Thymus (tissue), 11 donors: ENCODE measurements at regions not wholly inside any gene's neighbourhood (a gene's known extent, or its start where the extent isn't known, plus 50 kb on each side); places are given as distances from the start of the nearest gene placed in this dataset.

Source experiments
- DNase-seq, 9 donors: peaks; one replicate each; pipeline ENCODE4 v3.0.0-alpha.2; 2013; ENCODE audit warnings: low spot score in 9 of 9, low read depth in 6 of 9, missing footprints in 1 of 9
- H3K27ac ChIP-seq, 2 donors: one replicate each; pipeline ENCODE4 v1.5.1; 2013; ENCODE audit warnings: control low read depth in 1 of 2, low read depth in 1 of 2, low read length in 1 of 2, mild to moderate bottlenecking in 1 of 2, moderate library complexity in 1 of 2
- H3K27me3 ChIP-seq, 2 donors: one replicate each; pipeline ENCODE4 v1.5.1; 2013; ENCODE audit warnings: low read length in 1 of 2; ENCODE audit not compliant: control insufficient read depth in 2 of 2, insufficient read depth in 1 of 2
- H3K36me3 ChIP-seq, 2 donors: one replicate each; pipeline ENCODE4 v1.5.1; 2013; ENCODE audit warnings: low read length in 1 of 2, mild to moderate bottlenecking in 1 of 2, moderate library complexity in 1 of 2; ENCODE audit not compliant: control insufficient read depth in 2 of 2, insufficient read depth in 2 of 2
- H3K4me1 ChIP-seq, 2 donors: one replicate each; pipeline ENCODE4 v1.5.1; 2013; ENCODE audit warnings: low read length in 2 of 2; ENCODE audit not compliant: control insufficient read depth in 2 of 2, insufficient read depth in 2 of 2
- H3K4me3 ChIP-seq, 2 donors: one replicate each; pipeline ENCODE4 v1.5.1; 2013; ENCODE audit warnings: low read length in 2 of 2, control low read depth in 1 of 2, mild to moderate bottlenecking in 1 of 2
- H3K9me3 ChIP-seq, 2 donors: one replicate each; pipeline ENCODE4 v1.5.1; 2013; ENCODE audit warnings: low read length in 1 of 2, mild to moderate bottlenecking in 1 of 2; ENCODE audit not compliant: control insufficient read depth in 2 of 2, insufficient read depth in 1 of 2
- WGBS: extraction: QIAGEN DNeasy Blood & Tissue Kit; methylation state at CpG from one replicate; pipeline ENCODE4 v1.1.7; 2013; 5-methylcytosine and 5-hydroxymethylcytosine counted together
- donor health status: healthy.

DNA sequence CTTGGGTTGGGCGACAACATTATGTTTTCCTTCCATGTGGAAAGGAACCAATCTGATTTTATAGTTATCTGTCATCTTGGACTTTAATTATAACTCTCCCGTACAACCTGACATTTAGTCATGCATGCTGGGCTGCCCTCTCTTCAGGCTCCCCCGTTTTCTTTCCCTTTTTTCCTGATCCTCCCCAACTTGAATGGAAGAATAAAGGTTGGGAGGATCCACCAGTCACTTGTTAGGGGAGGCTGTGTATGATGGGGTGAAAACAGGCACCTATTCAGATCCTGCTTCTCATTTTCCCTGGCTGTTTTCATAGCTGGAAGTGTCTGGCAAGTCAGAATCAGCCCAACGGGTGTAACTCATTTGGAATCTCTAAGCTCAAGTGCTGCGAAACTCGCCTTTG, 267.2 kb upstream of the SALL1 start:
- no peaks in the 10 kb centered on the region for H3K9me3 ChIP-seq
- no peaks in the 10 kb centered on the region for H3K4me1 ChIP-seq
- no peak overlapping the region for H3K4me3 ChIP-seq
- 84% methylated on average over 6 of the region's 6 CpGs for WGBS
- DNase-seq = no peak
- H3K27ac ChIP-seq = no peak overlapping the region
- no peaks in the 10 kb centered on the region for H3K27me3 ChIP-seq
- no peaks in the 10 kb centered on the region for H3K36me3 ChIP-seq

GRCh38 chr16:51416926-51417325, 265.9 kb upstream of the SALL1 start:
- Histone ChIP-seq H3K4me3 (no peak overlapping the region), H3K4me1 (no peaks in the 10 kb centered on the region), H3K36me3 (no peaks in the 10 kb centered on the region), H3K27me3 (no peaks in the 10 kb centered on the region), H3K9me3 (no peaks in the 10 kb centered on the region), H3K27ac (no peak overlapping the region)
- WGBS = 91% methylated on average over 6 of the region's 6 CpGs
- no peak for DNase-seq

GRCh38 chr16:51410125-51410524, 259.1 kb upstream of the SALL1 start:
- 90% methylated on average over 2 of the region's 2 CpGs for WGBS
- no peaks in the 10 kb centered on the region for H3K36me3 ChIP-seq
- no peak overlapping the region for H3K4me3 ChIP-seq
- H3K9me3 ChIP-seq = no peaks in the 10 kb centered on the region
- H3K4me1 ChIP-seq = no peaks in the 10 kb centered on the region
- no peaks in the 10 kb centered on the region for H3K27me3 ChIP-seq
- no peak overlapping the region for H3K27ac ChIP-seq
- no peak for DNase-seq

GRCh38 chr16:51409001-51409675, 258.1 kb upstream of the SALL1 start:
- no peak overlapping the region for H3K4me3 ChIP-seq
- WGBS = 94% methylated on average over 5 of the region's 5 CpGs
- no peaks in the 10 kb centered on the region for H3K9me3 ChIP-seq
- no peaks in the 10 kb centered on the region for H3K36me3 ChIP-seq
- DNase-seq = no peak
- no peaks in the 10 kb centered on the region for H3K4me1 ChIP-seq
- H3K27me3 ChIP-seq = no peaks in the 10 kb centered on the region
- no peak overlapping the region for H3K27ac ChIP-seq

GRCh38 chr16:51408357-51408756, 257.3 kb upstream of the SALL1 start:
- H3K9me3 ChIP-seq = no peaks in the 10 kb centered on the region
- DNase-seq = no peak

GRCh38 chr16:51407921-51408320, 256.9 kb upstream of the SALL1 start:
- Histone ChIP-seq H3K36me3 (no peaks in the 10 kb centered on the region), H3K4me1 (no peaks in the 10 kb centered on the region), H3K9me3 (no peaks in the 10 kb centered on the region), H3K4me3 (no peak overlapping the region), H3K27ac (no peak overlapping the region), H3K27me3 (no peaks in the 10 kb centered on the region)
- no peak for DNase-seq
- WGBS = 91% methylated on average over 1 of the region's 1 CpG

More at GRCh38 chr16:51408357-51408756, 257.3 kb upstream of the SALL1 start:
- no peak overlapping the region for H3K4me3 ChIP-seq
- H3K36me3 ChIP-seq = no peaks in the 10 kb centered on the region
- no peaks in the 10 kb centered on the region for H3K27me3 ChIP-seq
- whole genome bisulfite sequencing = 61% methylated on average over 4 of the region's 4 CpGs
- H3K27ac ChIP-seq = no peak overlapping the region
- H3K4me1 ChIP-seq = no peaks in the 10 kb centered on the region

- Histone ChIP-seq H3K27me3 (no peaks in the 10 kb centered on the region), H3K4me3 (no peak overlapping the region), H3K27ac (no peak overlapping the region), H3K4me1 (no peaks in the 10 kb centered on the region), H3K9me3 (no peaks in the 10 kb centered on the region), H3K36me3 (no peaks in the 10 kb centered on the region)
- WGBS = 89% methylated on average over 4 of the region's 4 CpGs
- no peak for DNase-seq
Observed at GRCh38 chr16:51407199-51407598, 256.1 kb upstream of the SALL1 start.

GRCh38 chr16:51405361-51405760, 254.3 kb upstream of the SALL1 start:
- Histone ChIP-seq H3K9me3 (no peaks in the 10 kb centered on the region), H3K27ac (no peak overlapping the region), H3K27me3 (no peaks in the 10 kb centered on the region), H3K36me3 (no peaks in the 10 kb centered on the region), H3K4me3 (no peak overlapping the region), H3K4me1 (no peaks in the 10 kb centered on the region)
- no peak for DNase-seq
- 87% methylated on average over 2 of the region's 2 CpGs for WGBS

- Histone ChIP-seq H3K9me3 (no peaks in the 10 kb centered on the region), H3K4me1 (no peaks in the 10 kb centered on the region), H3K4me3 (no peak overlapping the region), H3K27me3 (no peaks in the 10 kb centered on the region), H3K27ac (no peak overlapping the region), H3K36me3 (no peaks in the 10 kb centered on the region)
- WGBS = 33% methylated on average over 1 of the region's 1 CpG
- DNase-seq = no peak
Observed at GRCh38 chr16:51404386-51404785, 253.3 kb upstream of the SALL1 start.
